AG09309 (cell line): ENCODE measurements at regions not wholly inside any gene's neighbourhood (a gene's known extent, or its start where the extent isn't known, plus 50 kb on each side); places are given as distances from the start of the nearest gene placed in this dataset.

Experiments
- DNase-seq: peaks from one replicate; pipeline ENCODE4 v3.0.0-alpha.2; 2010; ENCODE audit warnings: low read depth
- H3K4me3 ChIP-seq: 2 replicates; pipeline ENCODE4 v1.5.1; 2011; ENCODE audit warnings: mild to moderate bottlenecking, low read depth, low read length, moderate library complexity; ENCODE audit not compliant: control insufficient read depth
- CTCF ChIP-seq: IDR thresholded peaks from 2 replicates; pipeline ENCODE4 v1.5.1; 2011; ENCODE audit warnings: mild to moderate bottlenecking, low read depth, low read length, inconsistent platforms; ENCODE audit not compliant: insufficient read depth, control insufficient read depth; ENCODE audit errors: missing control alignments

GRCh38 chr7:89994483-89994882 is 159.8 kb upstream of the STEAP1 start:
- H3K4me3 ChIP-seq = no peak overlapping the region
- TF ChIP-seq CTCF = no peak
- no peak for DNase-seq

GRCh38 chr7:89998554-89998953 is 155.7 kb upstream of the STEAP1 start:
- H3K4me3 ChIP-seq = no peak overlapping the region
- no peak for DNase-seq
- no peak for TF ChIP-seq CTCF

GRCh38 chr7:90005836-90006235 is 148.4 kb upstream of the STEAP1 start:
- H3K4me3 ChIP-seq = no peak overlapping the region
- no peak for DNase-seq
- no peak for TF ChIP-seq CTCF

GRCh38 chr7:90007001-90007654 is 147.1 kb upstream of the STEAP1 start:
- DNase-seq = no peak
- H3K4me3 ChIP-seq = no peak overlapping the region
- no peak for TF ChIP-seq CTCF

- H3K4me3 ChIP-seq = no peak overlapping the region
- TF ChIP-seq CTCF = no peak
- DNase-seq = no peak
These were observed 146.4 kb upstream of the STEAP1 start for GRCh38 chr7:90007831-90008230.

GRCh38 chr7:90022213-90022612 is 132.1 kb upstream of the STEAP1 start:
- TF ChIP-seq CTCF = no peak
- DNase-seq = no peak
- H3K4me3 ChIP-seq = no peak overlapping the region

- TF ChIP-seq CTCF = no peak
- DNase-seq = no peak
- H3K4me3 ChIP-seq = no peak overlapping the region
These were observed 128.5 kb upstream of the STEAP1 start for GRCh38 chr7:90025771-90026170.
